Ishikawa (cell line): ENCODE measurements at regions not wholly inside any gene's neighbourhood (a gene's known extent, or its start where the extent isn't known, plus 50 kb on each side); places are given as distances from the start of the nearest gene placed in this dataset.
A peak's percentile ranks its signal among the peaks of the same experiment; 100 is the strongest.

Experiments
- CEBPB ChIP-seq: IDR thresholded peaks from 2 replicates; pipeline ENCODE4 v1.6.1; 2012
- CREB1 ChIP-seq: IDR thresholded peaks from 2 replicates; pipeline ENCODE4 v1.6.1; 2012; ENCODE audit warnings: low read depth
- EGR1 ChIP-seq: IDR thresholded peaks from 2 replicates; pipeline ENCODE4 v1.6.1; 2012
- EP300 ChIP-seq: IDR thresholded peaks from 2 replicates; pipeline ENCODE4 v1.6.1; 2012; ENCODE audit warnings: borderline replicate concordance
- FOXM1 ChIP-seq: IDR thresholded peaks from 2 replicates; pipeline ENCODE4 v1.6.1; 2012; ENCODE audit warnings: low read depth, borderline replicate concordance
- NFIC ChIP-seq: IDR thresholded peaks from 2 replicates; pipeline ENCODE4 v1.6.1; 2012
- RAD21 ChIP-seq: IDR thresholded peaks from 2 replicates; pipeline ENCODE4 v1.6.1; 2012; ENCODE audit warnings: low read depth
- REST ChIP-seq: IDR thresholded peaks from 2 replicates; pipeline ENCODE4 v1.6.1; 2012; ENCODE audit warnings: low read depth, mild to moderate bottlenecking
- TAF1 ChIP-seq: IDR thresholded peaks from 2 replicates; pipeline ENCODE4 v1.6.1; 2012; ENCODE audit warnings: low read depth, mild to moderate bottlenecking
- TCF12 ChIP-seq: IDR thresholded peaks from 2 replicates; pipeline ENCODE4 v1.6.1; 2012; ENCODE audit warnings: low read depth
- TEAD4 ChIP-seq: IDR thresholded peaks from 2 replicates; pipeline ENCODE4 v1.6.1; 2012
- USF1 ChIP-seq: IDR thresholded peaks from 2 replicates; pipeline ENCODE4 v1.6.1; 2012
- YY1 ChIP-seq: IDR thresholded peaks from 2 replicates; pipeline ENCODE4 v1.6.1; 2012; ENCODE audit warnings: low read depth
- ZBTB7A ChIP-seq: IDR thresholded peaks from 2 replicates; pipeline ENCODE4 v1.6.1; 2012; ENCODE audit warnings: low read depth
- TF ChIP-seq, protein P1 (sequence below): IDR thresholded peaks from 2 replicates; pipeline ENCODE4 v1.6.1; 2012

- no peak for TF ChIP-seq TCF12
- no peak for TF ChIP-seq NFIC
- no peak for TF ChIP-seq CREB1
- no peak for TF ChIP-seq TAF1
- no peak for TF ChIP-seq FOXM1
- TF ChIP-seq USF1 = no peak
- TF ChIP-seq REST = no peak
- no peak for TF ChIP-seq TEAD4
- TF ChIP-seq CEBPB = no peak
- TF ChIP-seq YY1 = no peak
- no peak for TF ChIP-seq EP300
- no peak for TF ChIP-seq ZBTB7A
- TF ChIP-seq, protein P1, sequence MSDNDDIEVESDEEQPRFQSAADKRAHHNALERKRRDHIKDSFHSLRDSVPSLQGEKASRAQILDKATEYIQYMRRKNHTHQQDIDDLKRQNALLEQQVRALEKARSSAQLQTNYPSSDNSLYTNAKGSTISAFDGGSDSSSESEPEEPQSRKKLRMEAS = no peak
- no peak for TF ChIP-seq EGR1
- no peak for TF ChIP-seq RAD21
These were observed 242.6 kb downstream of the IKZF2 start for GRCh38 chr2:212908682-212909435.

DNA sequence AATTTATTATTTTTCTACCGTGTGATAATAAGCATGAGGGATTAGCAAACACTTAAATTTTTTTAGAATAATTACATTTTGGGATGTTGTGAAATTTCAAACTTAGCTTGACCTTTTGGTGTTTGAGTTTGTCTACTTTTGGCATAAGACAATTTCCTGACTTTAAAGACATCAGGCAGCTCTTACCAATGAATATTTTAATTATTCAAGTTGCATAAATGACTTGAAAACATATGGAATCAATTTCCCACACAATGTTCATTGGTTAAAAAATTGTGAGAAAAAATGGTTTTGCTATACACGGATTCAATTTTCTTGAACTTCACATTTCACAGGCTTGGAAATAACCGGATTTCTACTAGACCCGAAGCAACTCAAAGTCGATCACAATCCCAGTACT is 243.4 kb downstream of the IKZF2 start:
- TF ChIP-seq TAF1 = no peak
- TF ChIP-seq CEBPB = no peak
- TF ChIP-seq ZBTB7A = no peak
- no peak for TF ChIP-seq CREB1
- TF ChIP-seq, protein P1 = no peak
- no peak for TF ChIP-seq EP300
- TF ChIP-seq TEAD4 = no peak
- TF ChIP-seq FOXM1 = no peak
- no peak for TF ChIP-seq YY1

GRCh38 chr2:212906620-212907019 is 244.8 kb downstream of the IKZF2 start:
- TF ChIP-seq CREB1 = no peak
- TF ChIP-seq YY1 = no peak
- TF ChIP-seq TAF1 = no peak
- no peak for TF ChIP-seq ZBTB7A
- no peak for TF ChIP-seq EP300
- TF ChIP-seq NFIC = no peak
- TF ChIP-seq CEBPB = no peak
- TF ChIP-seq RAD21 = no peak
- TF ChIP-seq, protein P1 = no peak
- no peak for TF ChIP-seq TCF12
- TF ChIP-seq FOXM1 = no peak
- TF ChIP-seq USF1 = no peak
- no peak for TF ChIP-seq TEAD4
- no peak for TF ChIP-seq REST
- TF ChIP-seq EGR1 = no peak

- TF ChIP-seq EP300 (peak; percentile 44), ZBTB7A (no peak), CREB1 (no peak), USF1 (no peak), EGR1 (no peak), YY1 (no peak), RAD21 (no peak), CEBPB (no peak), TAF1 (no peak), TEAD4 (peak; percentile 89), TCF12 (peak; percentile 44; the same call in 1 of the 2 replicates), NFIC (peak; percentile 68), REST (no peak), FOXM1 (no peak)
- TF ChIP-seq, protein P1 = peak; percentile 12; the same call in 1 of the 2 replicates
These were observed 245.7 kb downstream of the IKZF2 start for GRCh38 chr2:212905640-212906201.
